Chondrocyte (in vitro differentiated cells): ENCODE measurements at regions not wholly inside any gene's neighbourhood (a gene's known extent, or its start where the extent isn't known, plus 50 kb on each side); places are given as distances from the start of the nearest gene placed in this dataset.

Experiments used
- DNase-seq: peaks from one replicate; pipeline ENCODE4 v3.0.0; 2021; ENCODE audit warnings: mixed read lengths, low spot score
- H3K27ac Mint-ChIP-seq: one replicate; pipeline ENCODE4 v1.8.0; 2021; ENCODE audit warnings: mild to moderate bottlenecking, moderate library complexity, mixed read lengths; ENCODE audit not compliant: unreplicated experiment
- H3K27me3 Mint-ChIP-seq: 2 replicates; pipeline ENCODE4 v1.8.0; 2021; ENCODE audit warnings: low read depth, mixed read lengths
- H3K36me3 Mint-ChIP-seq: 2 replicates; pipeline ENCODE4 v1.8.0; 2021; ENCODE audit warnings: low read depth, mixed read lengths
- H3K4me1 Mint-ChIP-seq: 2 replicates; pipeline ENCODE4 v1.8.0; 2021; ENCODE audit warnings: low read depth, mild to moderate bottlenecking, mixed read lengths
- H3K4me3 Mint-ChIP-seq: one replicate; pipeline ENCODE4 v1.8.0; 2021; ENCODE audit warnings: mild to moderate bottlenecking, moderate library complexity, mixed read lengths; ENCODE audit not compliant: unreplicated experiment
- H3K9me3 Mint-ChIP-seq: 2 replicates; pipeline ENCODE4 v1.8.0; 2021; ENCODE audit warnings: low read depth, mixed read lengths
- TF ChIP-seq, protein P1 (sequence below): fragments of 200-600 bp; sonication (generic); IDR thresholded peaks from 2 replicates; pipeline ENCODE4 v1.5.0; 2021; ENCODE audit warnings: antibody characterized with exemption, mild to moderate bottlenecking, moderate library complexity

DNA sequence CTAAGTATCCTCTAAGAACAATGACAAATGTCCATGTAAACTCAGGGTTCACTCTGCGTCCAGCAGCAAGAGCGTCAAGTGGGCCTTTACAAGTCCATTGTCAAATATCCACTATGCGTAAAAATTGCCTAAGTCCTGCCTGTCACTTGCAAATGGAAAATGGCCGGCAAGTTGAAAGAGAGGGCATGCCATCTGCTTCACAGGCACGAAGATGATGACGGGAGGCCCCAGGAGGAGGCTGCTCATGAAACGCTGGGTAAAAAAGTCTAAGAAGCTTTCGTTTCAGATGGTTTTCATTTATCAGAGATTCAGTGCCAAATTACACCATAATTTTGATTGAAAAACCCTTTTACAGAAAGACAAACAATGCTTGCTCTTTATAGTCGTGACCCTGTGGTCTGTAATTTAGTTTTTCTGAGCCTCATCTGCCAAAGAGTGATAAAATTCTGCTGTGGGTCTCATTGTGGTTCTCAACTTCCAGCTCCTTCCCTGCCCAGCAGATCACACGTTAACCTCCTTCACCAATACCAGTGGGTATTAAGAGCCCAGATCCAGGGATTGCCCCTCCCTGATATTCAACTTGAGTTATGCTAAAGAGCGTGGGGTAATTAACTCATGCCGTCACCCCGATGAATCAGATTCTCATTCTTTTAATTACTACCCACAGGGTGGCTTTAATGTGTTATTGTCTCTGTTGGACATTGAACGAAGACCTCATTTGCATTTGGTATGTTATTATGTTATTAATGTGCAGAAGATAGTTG lies 160.2 kb upstream of the ALKAL2 start:
- Mint-ChIP-seq H3K9me3 (no peaks in the 10 kb centered on the region), H3K27ac (no peak overlapping the region), H3K27me3 (peaks cover 2% of the 10 kb centered on the region), H3K36me3 (no peaks in the 10 kb centered on the region), H3K4me3 (no peak overlapping the region), H3K4me1 (peaks cover 6% of the 10 kb centered on the region)
- DNase-seq: no peak
- TF ChIP-seq, protein P1, sequence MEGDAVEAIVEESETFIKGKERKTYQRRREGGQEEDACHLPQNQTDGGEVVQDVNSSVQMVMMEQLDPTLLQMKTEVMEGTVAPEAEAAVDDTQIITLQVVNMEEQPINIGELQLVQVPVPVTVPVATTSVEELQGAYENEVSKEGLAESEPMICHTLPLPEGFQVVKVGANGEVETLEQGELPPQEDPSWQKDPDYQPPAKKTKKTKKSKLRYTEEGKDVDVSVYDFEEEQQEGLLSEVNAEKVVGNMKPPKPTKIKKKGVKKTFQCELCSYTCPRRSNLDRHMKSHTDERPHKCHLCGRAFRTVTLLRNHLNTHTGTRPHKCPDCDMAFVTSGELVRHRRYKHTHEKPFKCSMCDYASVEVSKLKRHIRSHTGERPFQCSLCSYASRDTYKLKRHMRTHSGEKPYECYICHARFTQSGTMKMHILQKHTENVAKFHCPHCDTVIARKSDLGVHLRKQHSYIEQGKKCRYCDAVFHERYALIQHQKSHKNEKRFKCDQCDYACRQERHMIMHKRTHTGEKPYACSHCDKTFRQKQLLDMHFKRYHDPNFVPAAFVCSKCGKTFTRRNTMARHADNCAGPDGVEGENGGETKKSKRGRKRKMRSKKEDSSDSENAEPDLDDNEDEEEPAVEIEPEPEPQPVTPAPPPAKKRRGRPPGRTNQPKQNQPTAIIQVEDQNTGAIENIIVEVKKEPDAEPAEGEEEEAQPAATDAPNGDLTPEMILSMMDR: no peak

DNA sequence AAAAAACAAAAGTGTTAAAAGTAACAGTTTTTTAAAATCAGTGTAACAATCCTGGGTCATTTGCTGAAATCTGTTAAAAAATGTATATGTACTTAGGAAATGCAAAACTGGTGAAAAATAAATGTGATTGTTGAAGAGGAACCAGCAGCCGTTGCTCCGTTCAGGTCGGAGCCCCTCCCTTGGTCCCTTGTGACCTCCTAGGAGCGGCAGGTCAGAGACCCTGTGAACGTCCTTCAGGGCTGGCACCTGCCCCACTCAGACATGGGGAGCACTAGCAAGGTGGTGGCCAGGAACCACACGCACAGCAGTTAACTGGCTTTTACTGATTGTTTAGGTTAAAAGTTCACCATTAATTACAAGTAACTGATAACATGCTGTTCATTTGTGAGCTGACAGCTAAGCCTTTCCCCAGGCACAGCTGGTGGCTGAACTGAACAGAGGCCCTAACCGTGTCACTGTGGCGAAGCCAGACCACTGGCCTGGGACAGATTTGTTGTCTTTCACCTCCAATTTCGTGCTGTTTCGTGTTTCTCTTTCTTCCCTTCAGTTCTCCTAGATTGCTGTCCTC lies 159.2 kb upstream of the ALKAL2 start:
- H3K4me1 Mint-ChIP-seq: peaks cover 6% of the 10 kb centered on the region
- DNase-seq: no peak
- H3K9me3 Mint-ChIP-seq: no peaks in the 10 kb centered on the region
- no peak overlapping the region for H3K27ac Mint-ChIP-seq
- H3K36me3 Mint-ChIP-seq: no peaks in the 10 kb centered on the region
- no peak overlapping the region for H3K4me3 Mint-ChIP-seq
- H3K27me3 Mint-ChIP-seq: peaks cover 2% of the 10 kb centered on the region
- TF ChIP-seq, protein P1: no peak

- TF ChIP-seq, protein P1: no peak
- Mint-ChIP-seq H3K36me3 (no peaks in the 10 kb centered on the region), H3K4me3 (no peak overlapping the region)
Measured at GRCh38 chr2:446303-446874, 158.5 kb upstream of the ALKAL2 start.

DNA sequence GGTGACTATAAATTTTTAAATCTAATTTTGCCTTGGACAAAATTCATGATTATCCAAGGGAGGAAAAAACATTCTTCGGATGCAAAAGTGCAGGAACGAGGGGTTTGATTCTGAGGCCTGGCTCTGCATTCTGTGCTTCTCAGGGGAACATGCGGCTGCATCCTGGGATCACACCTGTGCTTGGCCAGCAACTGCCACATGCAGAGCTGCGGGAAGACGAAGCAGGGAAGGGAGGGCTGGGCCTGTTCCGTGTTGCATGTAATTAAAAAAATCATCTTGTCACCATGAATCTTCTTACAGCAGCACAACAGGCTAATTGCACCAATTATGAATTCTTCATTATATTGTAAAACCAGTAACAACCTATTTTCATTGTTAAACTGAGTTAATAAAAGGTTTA lies 158.0 kb upstream of the ALKAL2 start:
- no peaks in the 10 kb centered on the region for H3K36me3 Mint-ChIP-seq
- no peak overlapping the region for H3K27ac Mint-ChIP-seq
- H3K4me1 Mint-ChIP-seq: peaks cover 6% of the 10 kb centered on the region

More at GRCh38 chr2:446303-446874, 158.5 kb upstream of the ALKAL2 start:
- Mint-ChIP-seq H3K27ac (no peak overlapping the region), H3K27me3 (peaks cover 2% of the 10 kb centered on the region), H3K9me3 (no peaks in the 10 kb centered on the region), H3K4me1 (peaks cover 6% of the 10 kb centered on the region)
- no peak for DNase-seq

More for the DNA sequence above, 158.0 kb upstream of the ALKAL2 start:
- no peak for DNase-seq
- Mint-ChIP-seq H3K9me3 (no peaks in the 10 kb centered on the region), H3K4me3 (no peak overlapping the region), H3K27me3 (peaks cover 2% of the 10 kb centered on the region)
- TF ChIP-seq, protein P1: no peak
